HG03095 (cell line): ENCODE measurements at regions not wholly inside any gene's neighbourhood (a gene's known extent, or its start where the extent isn't known, plus 50 kb on each side); places are given as distances from the start of the nearest gene placed in this dataset.
"Not testable (repeated sequence)": the region's sequence is repeated elsewhere in the genome, so short reads cannot be mapped to it uniquely, and the experiment has no call there.

Source experiments
- ATAC-seq: cut with Tn5 transposase; IDR thresholded peaks from one replicate; pipeline ENCODE4 v1.9.1; 2021; ENCODE audit warnings: moderate library complexity; ENCODE audit not compliant: unreplicated experiment

- ATAC-seq, result not testable (repeated sequence)
Observed at GRCh38 chr10:42193588-42193987, 444.8 kb downstream of the ZNF33B start.

- ATAC-seq, result not testable (repeated sequence)
Observed at GRCh38 chr10:42192450-42192849, 445.9 kb downstream of the ZNF33B start.

- not testable (repeated sequence) for ATAC-seq
Observed at GRCh38 chr10:42187501-42188195, 450.7 kb downstream of the ZNF33B start.

GRCh38 chr10:42177793-42178689, 460.3 kb downstream of the ZNF33B start:
- ATAC-seq, result not testable (repeated sequence)

GRCh38 chr10:42177077-42177792, 461.1 kb downstream of the ZNF33B start:
- ATAC-seq, result no peak

GRCh38 chr10:42150428-42151061, 487.8 kb downstream of the ZNF33B start:
- no peak for ATAC-seq

- ATAC-seq, result no peak
Observed at GRCh38 chr10:42149722-42150427, 488.5 kb downstream of the ZNF33B start.

- no peak for ATAC-seq
Observed at GRCh38 chr10:42149027-42149700, 489.2 kb downstream of the ZNF33B start.

GRCh38 chr10:42146165-42146564, 492.2 kb downstream of the ZNF33B start:
- ATAC-seq, result not testable (repeated sequence)

- ATAC-seq, result not testable (repeated sequence)
Observed at GRCh38 chr10:42138023-42138422, 500.3 kb downstream of the ZNF33B start.

- no peak for ATAC-seq
Observed at GRCh38 chr10:42113158-42113450, 525.3 kb downstream of the ZNF33B start.

GRCh38 chr10:42112331-42113157, 525.8 kb downstream of the ZNF33B start:
- ATAC-seq, result no peak

GRCh38 chr10:42111661-42112330, 526.6 kb downstream of the ZNF33B start:
- ATAC-seq, result no peak

- no peak for ATAC-seq
Observed at GRCh38 chr10:42111076-42111475, 527.3 kb downstream of the ZNF33B start.
